ENCODE measurements at regions not wholly inside any gene's neighbourhood (a gene's known extent, or its start where the extent isn't known, plus 50 kb on each side); places are given as distances from the start of the nearest gene placed in this dataset.

DNA sequence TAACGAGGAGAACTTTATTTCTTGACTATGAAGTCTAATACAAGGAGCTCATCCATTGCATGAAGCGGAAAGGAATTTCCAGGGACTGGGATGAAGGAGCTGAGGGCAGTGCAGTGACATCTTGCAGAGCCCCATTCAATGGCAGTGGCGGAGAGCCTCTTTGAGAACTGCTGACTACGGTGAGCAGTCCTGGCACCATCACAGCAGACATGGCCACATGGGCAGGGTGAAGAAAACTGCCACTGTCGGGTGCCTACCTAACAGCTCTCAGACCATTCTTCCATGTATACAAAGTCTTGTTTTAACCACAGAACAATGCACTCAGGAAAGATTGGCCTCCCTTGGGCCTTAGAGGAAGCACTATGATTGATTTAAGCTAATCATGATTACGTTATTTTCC lies 506.1 kb upstream of the DCC start:
- no peak overlapping the region for H3K4me2 ChIP-seq
- TF ChIP-seq MXI1 (IDR thresholded peaks at IDR 0.05; ENCODE audit: low read depth, low read length), result no peak
- TF ChIP-seq CHD2 (IDR thresholded peaks at IDR 0.05; ENCODE audit: low read length, partially characterized antibody), result no peak
- TF ChIP-seq, protein P1, sequence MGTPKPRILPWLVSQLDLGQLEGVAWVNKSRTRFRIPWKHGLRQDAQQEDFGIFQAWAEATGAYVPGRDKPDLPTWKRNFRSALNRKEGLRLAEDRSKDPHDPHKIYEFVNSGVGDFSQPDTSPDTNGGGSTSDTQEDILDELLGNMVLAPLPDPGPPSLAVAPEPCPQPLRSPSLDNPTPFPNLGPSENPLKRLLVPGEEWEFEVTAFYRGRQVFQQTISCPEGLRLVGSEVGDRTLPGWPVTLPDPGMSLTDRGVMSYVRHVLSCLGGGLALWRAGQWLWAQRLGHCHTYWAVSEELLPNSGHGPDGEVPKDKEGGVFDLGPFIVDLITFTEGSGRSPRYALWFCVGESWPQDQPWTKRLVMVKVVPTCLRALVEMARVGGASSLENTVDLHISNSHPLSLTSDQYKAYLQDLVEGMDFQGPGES (IDR thresholded peaks at IDR 0.05; ENCODE audit: low read depth, low read length), result no peak
- TF ChIP-seq, protein P2, sequence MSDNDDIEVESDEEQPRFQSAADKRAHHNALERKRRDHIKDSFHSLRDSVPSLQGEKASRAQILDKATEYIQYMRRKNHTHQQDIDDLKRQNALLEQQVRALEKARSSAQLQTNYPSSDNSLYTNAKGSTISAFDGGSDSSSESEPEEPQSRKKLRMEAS (IDR thresholded peaks at IDR 0.05; ENCODE audit: low read depth), result no peak
- no peak for TF ChIP-seq YY1 (IDR thresholded peaks at IDR 0.05; ENCODE audit: low read depth)
- TF ChIP-seq, protein P3, sequence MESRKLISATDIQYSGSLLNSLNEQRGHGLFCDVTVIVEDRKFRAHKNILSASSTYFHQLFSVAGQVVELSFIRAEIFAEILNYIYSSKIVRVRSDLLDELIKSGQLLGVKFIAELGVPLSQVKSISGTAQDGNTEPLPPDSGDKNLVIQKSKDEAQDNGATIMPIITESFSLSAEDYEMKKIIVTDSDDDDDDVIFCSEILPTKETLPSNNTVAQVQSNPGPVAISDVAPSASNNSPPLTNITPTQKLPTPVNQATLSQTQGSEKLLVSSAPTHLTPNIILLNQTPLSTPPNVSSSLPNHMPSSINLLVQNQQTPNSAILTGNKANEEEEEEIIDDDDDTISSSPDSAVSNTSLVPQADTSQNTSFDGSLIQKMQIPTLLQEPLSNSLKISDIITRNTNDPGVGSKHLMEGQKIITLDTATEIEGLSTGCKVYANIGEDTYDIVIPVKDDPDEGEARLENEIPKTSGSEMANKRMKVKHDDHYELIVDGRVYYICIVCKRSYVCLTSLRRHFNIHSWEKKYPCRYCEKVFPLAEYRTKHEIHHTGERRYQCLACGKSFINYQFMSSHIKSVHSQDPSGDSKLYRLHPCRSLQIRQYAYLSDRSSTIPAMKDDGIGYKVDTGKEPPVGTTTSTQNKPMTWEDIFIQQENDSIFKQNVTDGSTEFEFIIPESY (IDR thresholded peaks at IDR 0.05; ENCODE audit: borderline replicate concordance, low read depth), result no peak
- TF ChIP-seq POLR2AphosphoS5 (IDR thresholded peaks at IDR 0.05; ENCODE audit: low read depth, low read length), result no peak
- TF ChIP-seq MEF2A (IDR thresholded peaks at IDR 0.05; ENCODE audit: borderline replicate concordance, low read depth), result no peak
- no peak for TF ChIP-seq NFIC (IDR thresholded peaks at IDR 0.05; ENCODE audit: borderline replicate concordance)
- no peak for TF ChIP-seq JUND (IDR thresholded peaks at IDR 0.05)
- no peak for TF ChIP-seq GATA2 (CRISPR knock-in tag; IDR thresholded peaks at IDR 0.05)
- TF ChIP-seq TCF12 (IDR thresholded peaks at IDR 0.05), result no peak
- TF ChIP-seq, protein P4, sequence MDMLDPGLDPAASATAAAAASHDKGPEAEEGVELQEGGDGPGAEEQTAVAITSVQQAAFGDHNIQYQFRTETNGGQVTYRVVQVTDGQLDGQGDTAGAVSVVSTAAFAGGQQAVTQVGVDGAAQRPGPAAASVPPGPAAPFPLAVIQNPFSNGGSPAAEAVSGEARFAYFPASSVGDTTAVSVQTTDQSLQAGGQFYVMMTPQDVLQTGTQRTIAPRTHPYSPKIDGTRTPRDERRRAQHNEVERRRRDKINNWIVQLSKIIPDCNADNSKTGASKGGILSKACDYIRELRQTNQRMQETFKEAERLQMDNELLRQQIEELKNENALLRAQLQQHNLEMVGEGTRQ (IDR thresholded peaks at IDR 0.05; ENCODE audit: borderline replicate concordance, low read depth, low read length), result no peak
- no peak for TF ChIP-seq NRF1 (IDR thresholded peaks at IDR 0.05; ENCODE audit: low read depth, low read length)
- TF ChIP-seq ELF1 (IDR thresholded peaks at IDR 0.05), result no peak
- no peaks in the 10 kb centered on the region for H3F3A ChIP-seq (replicated peaks; ENCODE audit: insufficient read depth)
- H3K27me3 ChIP-seq (ENCODE audit: insufficient read depth), result no peaks in the 10 kb centered on the region
- H2AFZ ChIP-seq (ENCODE audit: low read depth), result no peak overlapping the region
- no peaks in the 10 kb centered on the region for H4K20me1 ChIP-seq (ENCODE audit: insufficient read depth)
- H3K9me3 ChIP-seq, result no peaks in the 10 kb centered on the region
- CTCF ChIA-PET, result no interaction called here
- H3K36me3 ChIP-seq (replicated peaks in 1 of 2; ENCODE audit: control insufficient read depth in 1 of 2, insufficient read depth in 2 of 2, low read length in 1 of 2), result no peaks in the 10 kb centered on the region
- POLR2A ChIA-PET, result no interaction called here
- H3K4me3 ChIP-seq (ENCODE audit: low read depth in 2 of 2, low read length in 1 of 2), result no peak overlapping the region
- no peaks in the 10 kb centered on the region; a peak in 1 of 4 replicates for H3K4me1 ChIP-seq (ENCODE audit: control insufficient read depth in 1 of 2, insufficient read depth in 2 of 2, low read depth in 1 of 2, low read length in 1 of 2)
- no peak overlapping the region for H3K27ac ChIP-seq (ENCODE audit: low read depth in 2 of 2, low read length in 1 of 2)
- H3K9me2 ChIP-seq, result no peaks in the 10 kb centered on the region
- WGBS (ENCODE audit: low lambda C conversion rate), result 33% methylated on average over 6 of the region's 6 CpGs
- no peak for DNase-seq
- H3K79me2 ChIP-seq (ENCODE audit: insufficient read depth), result no peaks in the 10 kb centered on the region
- no peak overlapping the region for H3K9ac ChIP-seq

DNA sequence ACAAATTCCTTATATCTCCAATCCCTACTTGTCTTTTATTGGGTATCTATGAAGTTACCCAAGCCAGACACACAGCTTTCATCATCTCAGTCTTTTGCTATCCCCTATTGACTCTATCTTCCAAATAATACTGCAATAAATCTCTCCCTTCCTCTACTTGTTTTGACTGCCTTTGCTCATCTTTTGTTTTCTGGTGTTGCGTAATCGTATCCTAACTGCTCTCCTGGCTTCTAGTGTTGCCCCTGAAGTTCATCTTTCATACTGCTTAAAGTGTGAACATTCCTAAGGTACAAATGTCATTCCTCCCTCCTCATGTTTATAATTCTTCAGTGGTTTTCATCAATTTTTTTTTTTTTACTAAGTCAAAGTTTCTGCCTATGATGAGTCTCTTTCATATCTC lies 491.3 kb upstream of the DCC start:
- H3K9me2 ChIP-seq, result no peaks in the 10 kb centered on the region
- no peaks in the 10 kb centered on the region for H3K27me3 ChIP-seq (ENCODE audit: insufficient read depth)
- no peak overlapping the region for H3K4me2 ChIP-seq
- no peak overlapping the region for H2AFZ ChIP-seq (ENCODE audit: low read depth)
- no peaks in the 10 kb centered on the region for H3F3A ChIP-seq (replicated peaks; ENCODE audit: insufficient read depth)
- TF ChIP-seq SMC3 (IDR thresholded peaks at IDR 0.05; ENCODE audit: low read depth, low read length), result no peak
- no peak for TF ChIP-seq TAF1 (IDR thresholded peaks at IDR 0.05; ENCODE audit: borderline replicate concordance, low read depth, low read length)
- TF ChIP-seq MXI1 (IDR thresholded peaks at IDR 0.05; ENCODE audit: low read depth, low read length), result no peak
- TF ChIP-seq YY1 (IDR thresholded peaks at IDR 0.05; ENCODE audit: low read depth), result no peak
- TF ChIP-seq FOXJ3 (CRISPR knock-in tag; IDR thresholded peaks at IDR 0.05), result no peak
- TF ChIP-seq EZH2phosphoT487 (IDR thresholded peaks at IDR 0.05; ENCODE audit: borderline replicate concordance, low read depth), result no peak
- TF ChIP-seq TCF12 (IDR thresholded peaks at IDR 0.05), result no peak
- no peak for TF ChIP-seq POLR2AphosphoS5 (IDR thresholded peaks at IDR 0.05; ENCODE audit: low read depth, low read length)
- TF ChIP-seq, protein P2 (IDR thresholded peaks at IDR 0.05; ENCODE audit: low read depth), result no peak
- TF ChIP-seq ELF1 (IDR thresholded peaks at IDR 0.05), result no peak
- TF ChIP-seq MEF2A (IDR thresholded peaks at IDR 0.05; ENCODE audit: borderline replicate concordance, low read depth), result no peak
- no peak for TF ChIP-seq CHD2 (IDR thresholded peaks at IDR 0.05; ENCODE audit: low read length, partially characterized antibody)
- H4K20me1 ChIP-seq (ENCODE audit: insufficient read depth), result no peaks in the 10 kb centered on the region
- H3K79me2 ChIP-seq (ENCODE audit: insufficient read depth), result no peaks in the 10 kb centered on the region
- WGBS (ENCODE audit: low lambda C conversion rate), result 54% methylated on average over 2 of the region's 2 CpGs
- ChIA-PET CTCF (no interaction called here), POLR2A (no interaction called here)
- DNase-seq, result no peak
- H3K9me3 ChIP-seq, result no peaks in the 10 kb centered on the region
- H3K36me3 ChIP-seq (replicated peaks in 1 of 2; ENCODE audit: control insufficient read depth in 1 of 2, insufficient read depth in 2 of 2, low read length in 1 of 2), result no peaks in the 10 kb centered on the region
- H3K4me3 ChIP-seq (ENCODE audit: low read depth in 2 of 2, low read length in 1 of 2), result no peak overlapping the region
- H3K9ac ChIP-seq, result no peak overlapping the region
- H3K27ac ChIP-seq (ENCODE audit: low read depth in 2 of 2, low read length in 1 of 2), result no peak overlapping the region
- H3K4me1 ChIP-seq (ENCODE audit: control insufficient read depth in 1 of 2, insufficient read depth in 2 of 2, low read depth in 1 of 2, low read length in 1 of 2), result no peaks in the 10 kb centered on the region

All from SK-N-SH (cell line).